ENCODE measurements at regions not wholly inside any gene's neighbourhood (a gene's known extent, or its start where the extent isn't known, plus 50 kb on each side); places are given as distances from the start of the nearest gene placed in this dataset.
"Not testable (repeated sequence)": the region's sequence is repeated elsewhere in the genome, so short reads cannot be mapped to it uniquely, and the experiment has no call there.

- no peak overlapping the region for H3K4me3 ChIP-seq
- H3K9me3 ChIP-seq: no peaks in the 10 kb centered on the region
- H3K36me3 ChIP-seq: no peaks in the 10 kb centered on the region
- no peak for TF ChIP-seq CTCF (IDR thresholded peaks at IDR 0.05)
- DNase-seq (ENCODE audit: low spot score in 2 of 2): no peak
- no peaks in the 10 kb centered on the region for H3K4me1 ChIP-seq
- no peaks in the 10 kb centered on the region for H3K27me3 ChIP-seq
- H3K27ac ChIP-seq: no peak overlapping the region
- intact Hi-C loops (cut with DNase I): no loop called here
Measured at GRCh38 chr5:99177796-99178195, 249.0 kb upstream of the CHD1 start.

DNA sequence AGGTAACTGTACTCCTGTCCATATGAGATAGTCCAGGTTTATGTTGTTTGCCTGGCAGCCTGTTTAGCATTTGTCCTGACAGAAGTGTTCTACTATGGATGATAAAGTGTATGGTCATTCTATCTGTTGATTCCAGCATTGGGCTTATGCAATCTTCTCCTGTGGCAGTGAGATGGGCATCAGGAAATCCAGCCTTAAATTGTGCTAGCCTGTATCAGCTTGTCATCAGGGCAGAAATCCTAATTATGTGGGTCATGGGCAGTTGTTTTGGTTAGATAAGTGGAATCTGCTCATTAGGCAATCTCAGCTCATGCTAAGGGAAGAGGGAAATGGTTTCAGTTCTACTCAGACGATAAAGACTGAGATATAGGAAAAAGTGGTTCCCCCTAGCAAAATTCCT is 247.4 kb upstream of the CHD1 start:
- H3K9me3 ChIP-seq: no peaks in the 10 kb centered on the region
- H3K27me3 ChIP-seq: no peaks in the 10 kb centered on the region
- TF ChIP-seq CTCF (IDR thresholded peaks at IDR 0.05): no peak
- no peaks in the 10 kb centered on the region for H3K4me1 ChIP-seq
- H3K27ac ChIP-seq: no peak overlapping the region
- no peak overlapping the region for H3K4me3 ChIP-seq
- no peaks in the 10 kb centered on the region for H3K36me3 ChIP-seq
- intact Hi-C loops (cut with DNase I): no loop called here
- no peak for DNase-seq (ENCODE audit: low spot score in 2 of 2)

DNA sequence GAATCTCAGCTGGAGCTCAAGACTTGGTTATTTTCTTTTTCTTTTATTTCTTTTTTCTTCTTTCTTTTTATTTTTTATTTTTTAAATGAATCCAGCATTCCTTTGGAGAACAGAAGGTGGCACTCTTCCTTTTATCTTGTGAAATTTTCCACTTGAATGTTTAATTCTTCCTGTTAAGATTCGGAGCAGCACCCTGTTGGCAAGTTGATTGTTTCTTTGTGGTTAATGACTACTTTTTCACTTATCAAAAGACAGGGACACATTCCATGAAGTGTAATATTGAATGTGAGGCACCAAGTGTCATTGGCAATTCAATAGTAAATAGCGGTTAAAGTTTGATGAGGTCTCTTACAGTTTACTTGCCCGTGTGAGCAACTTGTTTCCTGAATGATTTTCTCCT is 240.5 kb upstream of the CHD1 start:
- Histone ChIP-seq H3K27me3 (no peaks in the 10 kb centered on the region), H3K9me3 (no peaks in the 10 kb centered on the region), H3K36me3 (no peaks in the 10 kb centered on the region), H3K4me3 (no peak overlapping the region), H3K27ac (no peak overlapping the region), H3K4me1 (no peaks in the 10 kb centered on the region)
- no peak for TF ChIP-seq CTCF (IDR thresholded peaks at IDR 0.05)
- intact Hi-C loops (cut with DNase I): no loop called here
- DNase-seq (ENCODE audit: low spot score in 2 of 2): no peak

- H3K27ac ChIP-seq; H3K27me3 ChIP-seq; H3K4me3 ChIP-seq; intact Hi-C loops (cut with DNase I); H3K9me3 ChIP-seq; DNase-seq (ENCODE audit: low spot score in 2 of 2); H3K4me1 ChIP-seq; H3K36me3 ChIP-seq: not testable (repeated sequence)
Measured at GRCh38 chr5:99161538-99161937, 232.7 kb upstream of the CHD1 start.

- no peak for TF ChIP-seq CTCF (IDR thresholded peaks at IDR 0.05)
- Histone ChIP-seq H3K36me3 (no peaks in the 10 kb centered on the region), H3K27ac (no peak overlapping the region), H3K27me3 (no peaks in the 10 kb centered on the region), H3K9me3 (no peaks in the 10 kb centered on the region), H3K4me1 (no peaks in the 10 kb centered on the region), H3K4me3 (no peak overlapping the region)
- DNase-seq (ENCODE audit: low spot score in 2 of 2): no peak
- intact Hi-C loops (cut with DNase I): no loop called here
Measured at GRCh38 chr5:99156688-99157087, 227.9 kb upstream of the CHD1 start.

- H3K4me1 ChIP-seq; H3K36me3 ChIP-seq; H3K27me3 ChIP-seq; H3K9me3 ChIP-seq; H3K4me3 ChIP-seq; H3K27ac ChIP-seq; intact Hi-C loops (cut with DNase I); DNase-seq (ENCODE audit: low spot score in 2 of 2): not testable (repeated sequence)
Measured at GRCh38 chr5:99143283-99143795, 214.5 kb upstream of the CHD1 start.

DNA sequence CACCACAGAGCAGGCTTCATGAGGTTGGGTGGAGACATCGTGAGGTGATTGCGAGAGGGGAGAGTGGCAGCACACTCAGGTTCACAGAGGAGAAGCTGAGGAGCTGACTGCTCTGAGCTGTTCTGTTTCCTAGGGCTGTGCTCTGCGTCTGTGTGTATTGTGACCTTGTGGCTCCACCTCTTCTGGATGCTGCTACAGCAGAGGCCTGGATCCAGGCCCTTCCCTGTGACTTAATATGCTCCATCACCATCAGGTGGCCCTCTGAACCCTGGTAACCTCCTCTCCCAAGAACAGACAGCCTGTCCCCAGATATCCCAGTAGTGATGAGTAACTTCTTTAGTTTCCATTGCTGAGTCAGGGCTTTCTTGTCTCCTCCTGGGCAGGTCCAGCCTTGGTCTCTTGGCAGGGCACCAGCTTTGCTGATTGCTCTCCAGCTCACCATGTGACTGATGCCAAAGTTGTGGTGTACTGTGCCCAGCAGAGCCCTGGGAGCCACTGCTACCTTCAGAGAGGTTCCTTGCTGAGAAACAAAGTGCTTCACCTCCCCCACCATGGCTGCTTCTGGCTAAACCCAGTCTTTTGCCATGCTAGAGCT is 212.8 kb upstream of the CHD1 start:
- Histone ChIP-seq H3K27me3 (no peaks in the 10 kb centered on the region), H3K36me3 (no peaks in the 10 kb centered on the region), H3K4me1 (no peaks in the 10 kb centered on the region), H3K27ac (no peak overlapping the region), H3K9me3 (peaks cover 0 to 8% of the 10 kb centered on the region in 2 donors), H3K4me3 (no peak overlapping the region)
- no peak for DNase-seq (ENCODE audit: low spot score in 2 of 2)
- TF ChIP-seq CTCF (IDR thresholded peaks at IDR 0.05): no peak
- intact Hi-C loops (cut with DNase I): no loop called here

Measured in ascending aorta (tissue), 2 donors.